ENCODE measurements at regions not wholly inside any gene's neighbourhood (a gene's known extent, or its start where the extent isn't known, plus 50 kb on each side); places are given as distances from the start of the nearest gene placed in this dataset.
"Not testable (repeated sequence)": the region's sequence is repeated elsewhere in the genome, so short reads cannot be mapped to it uniquely, and the experiment has no call there.

GRCh38 chr6:119495230-119495683, 145.7 kb upstream of the MAN1A1 start:
- no peak overlapping the region for H3K4me3 ChIP-seq (ENCODE audit: low read depth, low read length)
- no peak for TF ChIP-seq CTCF (IDR thresholded peaks at IDR 0.05; ENCODE audit: control insufficient read depth, extremely low read depth, insufficient read depth)
- DNase-seq (ENCODE audit: low read depth) = no peak

GRCh38 chr6:119493980-119494379, 144.4 kb upstream of the MAN1A1 start:
- DNase-seq (ENCODE audit: low read depth) = peak; percentile 80
- H3K4me3 ChIP-seq (ENCODE audit: low read depth, low read length) = no peak overlapping the region
- TF ChIP-seq CTCF (IDR thresholded peaks at IDR 0.05; ENCODE audit: control insufficient read depth, extremely low read depth, insufficient read depth) = no peak

GRCh38 chr6:119491112-119491511, 141.6 kb upstream of the MAN1A1 start:
- H3K4me3 ChIP-seq (ENCODE audit: low read depth, low read length); DNase-seq (ENCODE audit: low read depth): not testable (repeated sequence)

- DNase-seq (ENCODE audit: low read depth) = not testable (repeated sequence)
These were observed 140.5 kb upstream of the MAN1A1 start for GRCh38 chr6:119490050-119490449.

GRCh38 chr6:119484598-119484997, 135.0 kb upstream of the MAN1A1 start:
- TF ChIP-seq CTCF (IDR thresholded peaks at IDR 0.05; ENCODE audit: control insufficient read depth, extremely low read depth, insufficient read depth) = no peak
- DNase-seq (ENCODE audit: low read depth) = peak; percentile 83
- no peak overlapping the region for H3K4me3 ChIP-seq (ENCODE audit: low read depth, low read length)

More at GRCh38 chr6:119490050-119490449, 140.5 kb upstream of the MAN1A1 start:
- H3K4me3 ChIP-seq (ENCODE audit: low read depth, low read length) = not testable (repeated sequence)

GRCh38 chr6:119483908-119484307, 134.3 kb upstream of the MAN1A1 start:
- DNase-seq (ENCODE audit: low read depth) = no peak
- H3K4me3 ChIP-seq (ENCODE audit: low read depth, low read length) = no peak overlapping the region
- TF ChIP-seq CTCF (IDR thresholded peaks at IDR 0.05; ENCODE audit: control insufficient read depth, extremely low read depth, insufficient read depth) = no peak

GRCh38 chr6:119482850-119483285, 133.3 kb upstream of the MAN1A1 start:
- no peak for TF ChIP-seq CTCF (IDR thresholded peaks at IDR 0.05; ENCODE audit: control insufficient read depth, extremely low read depth, insufficient read depth)

GRCh38 chr6:119481976-119482375, 132.4 kb upstream of the MAN1A1 start:
- no peak overlapping the region for H3K4me3 ChIP-seq (ENCODE audit: low read depth, low read length)
- no peak for TF ChIP-seq CTCF (IDR thresholded peaks at IDR 0.05; ENCODE audit: control insufficient read depth, extremely low read depth, insufficient read depth)
- DNase-seq (ENCODE audit: low read depth) = no peak

More at GRCh38 chr6:119482850-119483285, 133.3 kb upstream of the MAN1A1 start:
- no peak for DNase-seq (ENCODE audit: low read depth)
- H3K4me3 ChIP-seq (ENCODE audit: low read depth, low read length) = no peak overlapping the region

Measured in LNCaP clone FGC (cell line).